Dermis blood vessel endothelial cell (primary cell): ENCODE measurements at regions not wholly inside any gene's neighbourhood (a gene's known extent, or its start where the extent isn't known, plus 50 kb on each side); places are given as distances from the start of the nearest gene placed in this dataset.

ENCODE experiments used
- DNase-seq: peaks from one replicate; pipeline ENCODE4 v3.0.0; 2010

GRCh38 chr7:41633690-41634089, 69.2 kb downstream of the INHBA start:
- no peak for DNase-seq

GRCh38 chr7:41630741-41631140, 72.1 kb downstream of the INHBA start:
- DNase-seq, result peak; percentile 68

GRCh38 chr7:41629711-41630111, 73.2 kb downstream of the INHBA start:
- DNase-seq, result peak; percentile 26

- peak; percentile 4 for DNase-seq
Observed at GRCh38 chr7:41628901-41629300, 74.0 kb downstream of the INHBA start.

GRCh38 chr7:41627645-41628298, 75.1 kb downstream of the INHBA start:
- no peak for DNase-seq

- no peak for DNase-seq
Observed at GRCh38 chr7:41624818-41625217, 78.1 kb downstream of the INHBA start.

- DNase-seq, result peak; percentile 1
Observed at GRCh38 chr7:41621953-41622831, 80.7 kb downstream of the INHBA start.

GRCh38 chr7:41617987-41618386, 84.9 kb downstream of the INHBA start:
- no peak for DNase-seq

GRCh38 chr7:41612798-41613197, 90.1 kb downstream of the INHBA start:
- DNase-seq, result no peak

- no peak for DNase-seq
Observed at GRCh38 chr7:41612386-41612785, 90.5 kb downstream of the INHBA start.

- DNase-seq, result no peak
Observed at GRCh38 chr7:41608447-41608846, 94.4 kb downstream of the INHBA start.

GRCh38 chr7:41603985-41604384, 98.9 kb downstream of the INHBA start:
- DNase-seq, result no peak

- no peak for DNase-seq
Observed at GRCh38 chr7:41599760-41600159, 103.1 kb downstream of the INHBA start.

GRCh38 chr7:41592794-41593193, 110.1 kb downstream of the INHBA start:
- no peak for DNase-seq

GRCh38 chr7:41592236-41592635, 110.7 kb downstream of the INHBA start:
- no peak for DNase-seq

- DNase-seq, result no peak
Observed at GRCh38 chr7:41590986-41591385, 111.9 kb downstream of the INHBA start.

- no peak for DNase-seq
Observed at GRCh38 chr7:41588341-41588740, 114.5 kb downstream of the INHBA start.

- DNase-seq, result no peak
Observed at GRCh38 chr7:41586931-41587640, 115.8 kb downstream of the INHBA start.

- no peak for DNase-seq
Observed at GRCh38 chr7:41584746-41585145, 118.1 kb downstream of the INHBA start.

GRCh38 chr7:41582116-41582515, 120.8 kb downstream of the INHBA start:
- DNase-seq, result peak; percentile 25

- DNase-seq, result no peak
Observed at GRCh38 chr7:41581041-41581440, 121.8 kb downstream of the INHBA start.

GRCh38 chr7:41579961-41580935, 122.6 kb downstream of the INHBA start:
- DNase-seq, result peak; percentile 87
